ENCODE measurements at regions not wholly inside any gene's neighbourhood (a gene's known extent, or its start where the extent isn't known, plus 50 kb on each side); places are given as distances from the start of the nearest gene placed in this dataset.

DNA sequence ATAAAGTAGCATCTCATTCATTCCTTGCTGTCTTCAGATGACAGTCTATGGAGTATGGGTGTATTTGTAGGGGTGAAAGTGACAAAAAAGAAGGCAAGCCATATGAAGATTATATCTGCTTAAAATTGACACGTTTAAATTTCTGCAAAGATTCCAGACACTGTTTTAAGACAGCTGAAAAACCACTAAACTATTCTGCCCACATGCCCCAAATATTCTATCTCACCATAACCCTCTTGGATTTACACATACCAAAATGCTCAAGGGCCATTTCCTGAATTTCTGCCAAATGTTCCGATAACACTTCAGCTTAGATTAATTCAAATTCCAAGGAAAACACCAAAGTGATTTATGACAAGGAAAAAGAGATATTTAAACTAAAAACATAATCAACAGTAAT, 99.9 kb upstream of the IL6 start:
- TF ChIP-seq ZNF532 (CRISPR knock-in tag; IDR thresholded peaks at IDR 0.05; ENCODE audit: borderline replicate concordance) (no peak), SP1 (CRISPR knock-in tag; conservative IDR thresholded peaks at IDR 0.05) (no peak), TEAD4 (CRISPR knock-in tag; IDR thresholded peaks at IDR 0.05) (no peak), TCF7 (CRISPR knock-in tag; IDR thresholded peaks at IDR 0.05; ENCODE audit: low read depth) (no peak), JUN (CRISPR knock-in tag; IDR thresholded peaks at IDR 0.05) (no peak), ATF2 (CRISPR knock-in tag; IDR thresholded peaks at IDR 0.05; ENCODE audit: borderline replicate concordance, low read depth) (no peak), E2F4 (CRISPR knock-in tag; IDR thresholded peaks at IDR 0.05; ENCODE audit: borderline replicate concordance, low read depth) (no peak), ZNF416 (CRISPR knock-in tag; IDR thresholded peaks at IDR 0.05) (no peak), ETV6 (CRISPR knock-in tag; IDR thresholded peaks at IDR 0.05) (no peak), NR3C1 (CRISPR knock-in tag; conservative IDR thresholded peaks at IDR 0.05; ENCODE audit: low read depth) (no peak), ZNF263 (CRISPR knock-in tag; IDR thresholded peaks at IDR 0.05; ENCODE audit: low read depth) (no peak), FOXK1 (CRISPR knock-in tag; IDR thresholded peaks at IDR 0.05) (no peak)
- TF ChIP-seq, protein P1, sequence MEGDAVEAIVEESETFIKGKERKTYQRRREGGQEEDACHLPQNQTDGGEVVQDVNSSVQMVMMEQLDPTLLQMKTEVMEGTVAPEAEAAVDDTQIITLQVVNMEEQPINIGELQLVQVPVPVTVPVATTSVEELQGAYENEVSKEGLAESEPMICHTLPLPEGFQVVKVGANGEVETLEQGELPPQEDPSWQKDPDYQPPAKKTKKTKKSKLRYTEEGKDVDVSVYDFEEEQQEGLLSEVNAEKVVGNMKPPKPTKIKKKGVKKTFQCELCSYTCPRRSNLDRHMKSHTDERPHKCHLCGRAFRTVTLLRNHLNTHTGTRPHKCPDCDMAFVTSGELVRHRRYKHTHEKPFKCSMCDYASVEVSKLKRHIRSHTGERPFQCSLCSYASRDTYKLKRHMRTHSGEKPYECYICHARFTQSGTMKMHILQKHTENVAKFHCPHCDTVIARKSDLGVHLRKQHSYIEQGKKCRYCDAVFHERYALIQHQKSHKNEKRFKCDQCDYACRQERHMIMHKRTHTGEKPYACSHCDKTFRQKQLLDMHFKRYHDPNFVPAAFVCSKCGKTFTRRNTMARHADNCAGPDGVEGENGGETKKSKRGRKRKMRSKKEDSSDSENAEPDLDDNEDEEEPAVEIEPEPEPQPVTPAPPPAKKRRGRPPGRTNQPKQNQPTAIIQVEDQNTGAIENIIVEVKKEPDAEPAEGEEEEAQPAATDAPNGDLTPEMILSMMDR (IDR thresholded peaks at IDR 0.05) = no peak

All from WTC11 (cell line).